Kidney (tissue), 13 donors: ENCODE measurements at regions not wholly inside any gene's neighbourhood (a gene's known extent, or its start where the extent isn't known, plus 50 kb on each side); places are given as distances from the start of the nearest gene placed in this dataset.

Experiments
- DNase-seq, 5 donors: peaks; one replicate each; pipeline ENCODE4 v3.0.0-alpha.2; 2013 to 2020
- FAIRE-seq: peaks from 2 replicates; lab custom pipeline; 2012; peaks lifted over from hg19 to GRCh38; lab: Jason Lieb, UNC
- H3K27ac ChIP-seq, 2 donors: one replicate each; pipeline ENCODE4 v1.7.0; 2013; ENCODE audit warnings: low read depth in 2 of 2, low read length in 2 of 2, inconsistent platforms in 1 of 2
- H3K27me3 ChIP-seq: one replicate; pipeline ENCODE4 v1.7.1; 2013; ENCODE audit warnings: low read length, inconsistent platforms; ENCODE audit not compliant: control insufficient read depth, insufficient read depth
- H3K36me3 ChIP-seq, 3 donors: one replicate each; pipeline versions ENCODE4 v1.7.0 to v1.7.1; 2013; ENCODE audit warnings: low read length in 3 of 3, control low read depth in 1 of 3, inconsistent platforms in 1 of 3; ENCODE audit not compliant: insufficient read depth in 3 of 3, control insufficient read depth in 2 of 3
- H3K4me1 ChIP-seq, 3 donors: one replicate each; pipeline versions ENCODE4 v1.7.0 to v1.7.1; 2013; ENCODE audit warnings: low read length in 3 of 3, inconsistent platforms in 1 of 3, low read depth in 1 of 3; ENCODE audit not compliant: control insufficient read depth in 2 of 3, insufficient read depth in 2 of 3
- H3K4me3 ChIP-seq, 3 donors: one replicate each; pipeline versions ENCODE4 v1.7.0 to v1.8.1; 2013; ENCODE audit warnings: low read length in 3 of 3, control low read depth in 1 of 3, inconsistent platforms in 1 of 3
- H3K9ac ChIP-seq, 3 donors: one replicate each; pipeline versions ENCODE4 v1.7.0 to v1.7.1; 2013; ENCODE audit warnings: low read length in 3 of 3, control low read depth in 1 of 3, inconsistent platforms in 1 of 3
- H3K9me3 ChIP-seq, 3 donors: one replicate each; pipeline versions ENCODE4 v1.7.0 to v1.7.1; 2013; ENCODE audit warnings: low read length in 3 of 3, control low read depth in 1 of 3, inconsistent platforms in 1 of 3; ENCODE audit not compliant: control insufficient read depth in 2 of 3, insufficient read depth in 1 of 3
- intact Hi-C: fragments of 100-400 bp; cut with DNase I; formaldehyde crosslinking; loops from one replicate; pipeline ENCODE4 v1.11.1; 2022
- TF ChIP-seq, protein P1 (sequence below): IDR thresholded peaks from 3 replicates; pipeline ENCODE4 v1.5.1; 2012; ENCODE audit warnings: mild to moderate bottlenecking, moderate library complexity, borderline replicate concordance; ENCODE audit not compliant: insufficient read depth; ENCODE audit errors: extremely low read depth
- donor health status: control.
- donor health status: control.
- donor health status: control.
- donor health status: control.
- donor health status: control.
- donor health status: DM: yes; HTN: yes; CAD: no.
- donor health status: Normal renal cell carcinoma (clear cell type).

DNA sequence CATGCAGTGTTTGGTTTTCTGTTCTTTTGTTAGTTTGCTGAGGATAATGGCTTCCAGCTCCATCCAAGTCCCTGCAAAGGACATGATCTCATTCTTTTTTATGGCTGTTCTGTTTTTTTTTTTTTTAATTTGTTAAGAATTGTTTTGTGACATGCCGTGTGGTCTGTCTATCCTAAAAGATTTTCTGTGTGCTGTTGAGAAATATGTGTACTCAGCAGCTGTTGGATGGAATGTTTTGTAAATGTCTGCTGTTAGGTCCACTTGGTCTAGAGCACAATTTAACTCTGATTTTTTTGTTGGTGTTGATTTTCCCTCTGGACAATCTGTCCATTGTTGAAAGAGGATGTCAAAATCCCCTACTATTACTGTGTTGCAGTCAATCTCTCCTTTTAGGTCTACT is 80.4 kb upstream of the WDR75 start:
- Histone ChIP-seq H3K27ac (no peak overlapping the region), H3K9me3 (no peaks in the 10 kb centered on the region), H3K9ac (no peak overlapping the region), H3K27me3 (no peaks in the 10 kb centered on the region), H3K36me3 (no peaks in the 10 kb centered on the region), H3K4me3 (no peak overlapping the region), H3K4me1 (no peaks in the 10 kb centered on the region)
- TF ChIP-seq, protein P1, sequence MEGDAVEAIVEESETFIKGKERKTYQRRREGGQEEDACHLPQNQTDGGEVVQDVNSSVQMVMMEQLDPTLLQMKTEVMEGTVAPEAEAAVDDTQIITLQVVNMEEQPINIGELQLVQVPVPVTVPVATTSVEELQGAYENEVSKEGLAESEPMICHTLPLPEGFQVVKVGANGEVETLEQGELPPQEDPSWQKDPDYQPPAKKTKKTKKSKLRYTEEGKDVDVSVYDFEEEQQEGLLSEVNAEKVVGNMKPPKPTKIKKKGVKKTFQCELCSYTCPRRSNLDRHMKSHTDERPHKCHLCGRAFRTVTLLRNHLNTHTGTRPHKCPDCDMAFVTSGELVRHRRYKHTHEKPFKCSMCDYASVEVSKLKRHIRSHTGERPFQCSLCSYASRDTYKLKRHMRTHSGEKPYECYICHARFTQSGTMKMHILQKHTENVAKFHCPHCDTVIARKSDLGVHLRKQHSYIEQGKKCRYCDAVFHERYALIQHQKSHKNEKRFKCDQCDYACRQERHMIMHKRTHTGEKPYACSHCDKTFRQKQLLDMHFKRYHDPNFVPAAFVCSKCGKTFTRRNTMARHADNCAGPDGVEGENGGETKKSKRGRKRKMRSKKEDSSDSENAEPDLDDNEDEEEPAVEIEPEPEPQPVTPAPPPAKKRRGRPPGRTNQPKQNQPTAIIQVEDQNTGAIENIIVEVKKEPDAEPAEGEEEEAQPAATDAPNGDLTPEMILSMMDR, result no peak
- DNase-seq, result no peak
- intact Hi-C loops, result no loop called here
- no peak for FAIRE-seq

DNA sequence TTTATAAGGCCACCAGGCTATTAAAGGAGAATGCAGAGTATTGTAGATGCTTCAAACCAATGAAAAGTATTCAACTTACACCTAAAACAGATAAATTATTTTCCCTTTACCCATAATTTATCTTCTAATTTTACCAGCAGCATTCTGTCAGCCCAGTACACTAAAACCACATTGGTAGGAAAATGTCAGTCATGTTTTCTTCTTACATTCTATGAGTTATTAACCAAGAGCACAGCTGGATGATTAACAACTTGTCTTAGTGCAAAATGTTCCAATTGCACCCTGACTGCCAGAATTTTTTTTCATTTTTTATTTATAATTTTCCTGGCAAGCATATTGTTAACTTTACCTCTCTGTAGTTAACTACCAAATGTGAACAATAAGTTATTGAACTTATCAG is 79.0 kb upstream of the WDR75 start:
- H3K9me3 ChIP-seq, result no peaks in the 10 kb centered on the region

DNA sequence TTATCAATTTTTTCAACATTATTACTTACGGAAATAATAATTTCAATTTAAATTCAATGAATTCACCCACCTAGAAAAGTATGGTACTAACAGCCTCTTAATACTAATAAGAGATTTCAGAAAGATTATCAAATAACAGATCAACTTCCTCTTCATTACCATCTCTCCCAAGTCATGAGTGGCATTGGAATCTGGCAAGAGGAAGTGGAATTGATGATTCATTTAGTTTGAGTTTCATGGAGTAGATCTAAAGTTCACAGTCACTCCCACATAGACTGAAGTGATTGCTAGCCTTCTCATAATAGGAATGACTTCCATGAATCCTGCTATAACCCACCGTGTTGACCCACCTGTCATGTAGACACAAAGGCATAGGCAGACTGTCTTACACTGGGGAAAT is 77.7 kb upstream of the WDR75 start:
- H3K9ac ChIP-seq, result no peak overlapping the region
- H3K4me1 ChIP-seq, result no peaks in the 10 kb centered on the region
- H3K36me3 ChIP-seq, result no peaks in the 10 kb centered on the region
- no peak overlapping the region for H3K27ac ChIP-seq
- TF ChIP-seq, protein P1, result no peak
- no peaks in the 10 kb centered on the region for H3K27me3 ChIP-seq
- DNase-seq (no peak), FAIRE-seq (no peak)
- H3K4me3 ChIP-seq, result no peak overlapping the region
- H3K9me3 ChIP-seq, result no peaks in the 10 kb centered on the region
- intact Hi-C loops, result no loop called here

More for the DNA sequence above, 79.0 kb upstream of the WDR75 start:
- no peak overlapping the region for H3K4me3 ChIP-seq
- TF ChIP-seq, protein P1, result no peak
- no peaks in the 10 kb centered on the region for H3K27me3 ChIP-seq
- no peak overlapping the region for H3K27ac ChIP-seq
- no peaks in the 10 kb centered on the region for H3K36me3 ChIP-seq
- no peaks in the 10 kb centered on the region for H3K4me1 ChIP-seq
- intact Hi-C loops, result no loop called here
- DNase-seq (no peak), FAIRE-seq (no peak)
- H3K9ac ChIP-seq, result no peak overlapping the region

DNA sequence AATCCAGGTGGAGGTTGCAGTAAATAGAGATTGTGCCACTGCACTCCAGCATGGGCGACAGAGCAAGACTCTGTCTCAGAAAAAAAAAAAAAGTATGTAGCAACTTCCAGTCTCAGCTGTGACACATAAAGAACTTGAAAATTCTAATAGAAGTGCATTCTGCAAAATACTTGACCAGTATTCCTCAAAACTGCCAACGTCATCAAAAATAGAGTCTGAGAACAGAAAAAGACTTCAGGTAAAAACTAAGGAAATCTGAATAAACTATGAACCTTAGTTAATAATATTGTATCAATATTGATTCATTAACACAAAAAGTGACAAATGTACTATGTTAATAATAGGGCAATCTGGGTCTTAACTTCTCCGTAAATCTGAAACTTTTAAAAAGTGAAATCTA is 76.7 kb upstream of the WDR75 start:
- no peak overlapping the region for H3K9ac ChIP-seq
- intact Hi-C loops, result no loop called here
- no peak overlapping the region for H3K27ac ChIP-seq
- no peaks in the 10 kb centered on the region for H3K4me1 ChIP-seq
- DNase-seq, result no peak
- TF ChIP-seq, protein P1, result no peak
- H3K36me3 ChIP-seq, result no peaks in the 10 kb centered on the region
- H3K4me3 ChIP-seq, result no peak overlapping the region
- no peak for FAIRE-seq
- H3K27me3 ChIP-seq, result no peaks in the 10 kb centered on the region
- no peaks in the 10 kb centered on the region for H3K9me3 ChIP-seq
